Hematopoietic multipotent progenitor cell treated with erythropoietin and hydrocortisone succinate and interleukin-3 and kit ligand, for 6 days (in vitro differentiated cells): ENCODE measurements at regions not wholly inside any gene's neighbourhood (a gene's known extent, or its start where the extent isn't known, plus 50 kb on each side); places are given as distances from the start of the nearest gene placed in this dataset.

Experiments used
- DNase-seq: peaks from one replicate; pipeline ENCODE4 v3.0.0-alpha.2; 2015

GRCh38 chrX:134173541-134174272, 63.3 kb upstream of the CCDC160 start:
- DNase-seq, result peak; percentile 11

- DNase-seq, result no peak
These were observed 62.7 kb upstream of the CCDC160 start for GRCh38 chrX:134174273-134174660.

GRCh38 chrX:134174859-134175258, 62.1 kb upstream of the CCDC160 start:
- DNase-seq, result no peak

DNA sequence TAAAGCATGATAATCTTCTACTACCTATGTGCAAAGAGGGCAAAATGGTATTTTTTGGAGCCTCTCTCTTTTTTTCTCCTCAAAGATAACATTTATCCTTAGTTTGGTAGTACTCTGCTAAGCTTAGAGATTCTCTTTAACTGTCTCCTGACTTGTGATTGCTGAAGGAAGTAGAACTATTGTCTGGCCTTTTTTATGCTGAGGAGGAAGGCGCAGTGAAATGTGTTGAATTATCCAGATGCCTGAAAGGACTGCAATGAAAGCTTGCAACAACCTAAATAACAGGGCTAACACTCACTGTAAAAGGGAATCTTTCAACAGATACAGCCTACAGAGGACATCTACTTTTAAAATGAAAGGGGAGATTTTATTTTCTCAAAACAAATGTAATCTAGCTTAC, 59.5 kb upstream of the CCDC160 start:
- DNase-seq, result no peak

DNA sequence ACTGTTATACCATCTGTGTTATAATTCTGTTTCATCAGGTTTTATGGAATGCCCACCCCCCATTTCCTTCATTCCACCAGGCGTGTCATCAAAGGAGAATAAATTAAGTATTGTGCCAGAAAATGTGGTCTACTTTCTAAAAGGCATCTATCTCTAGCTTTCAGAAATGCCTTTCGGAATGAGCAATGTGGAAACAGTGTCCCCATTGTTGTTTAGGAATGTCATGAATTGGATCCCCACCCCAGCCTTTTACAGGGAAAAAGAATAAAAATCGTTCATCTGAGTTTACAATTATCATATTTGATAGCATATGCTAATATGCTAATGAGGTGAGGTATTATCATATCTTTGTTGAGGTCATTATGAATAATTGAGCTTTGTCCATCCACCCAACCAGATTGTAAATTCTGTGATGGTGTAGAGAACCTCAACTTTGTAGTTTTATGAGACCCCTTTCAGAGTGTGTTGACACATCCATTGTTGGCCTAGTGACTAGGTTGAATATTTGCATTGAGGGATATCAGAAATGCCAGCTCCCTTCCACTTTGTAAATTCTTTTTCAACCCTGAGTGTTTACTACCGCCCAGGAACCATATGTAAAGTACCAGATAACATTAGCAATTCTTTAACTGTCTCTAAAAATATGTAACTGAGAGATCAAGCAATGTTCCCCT, 56.2 kb upstream of the CCDC160 start:
- DNase-seq, result peak; percentile 12

GRCh38 chrX:134181275-134181660, 55.7 kb upstream of the CCDC160 start:
- DNase-seq, result no peak

DNA sequence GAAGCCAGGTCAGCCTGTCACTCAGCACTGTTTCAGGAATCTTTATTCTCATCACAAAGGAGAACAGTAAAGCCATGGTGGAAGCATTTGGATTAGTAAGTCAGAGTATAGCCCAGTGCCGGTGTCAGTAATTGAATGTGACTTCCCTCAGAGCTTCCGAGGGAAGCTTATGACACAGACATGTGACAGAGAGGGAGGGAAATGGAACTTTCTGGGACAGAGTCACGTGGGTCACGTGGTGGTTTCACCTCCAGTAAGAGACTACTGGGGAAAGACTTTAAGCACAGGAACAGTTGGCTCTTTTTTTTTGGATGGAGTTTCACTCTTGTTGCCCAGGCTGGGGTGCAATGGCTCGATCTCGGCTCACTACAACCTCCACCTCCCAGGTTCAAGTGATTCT, 53.3 kb upstream of the CCDC160 start:
- no peak for DNase-seq

DNA sequence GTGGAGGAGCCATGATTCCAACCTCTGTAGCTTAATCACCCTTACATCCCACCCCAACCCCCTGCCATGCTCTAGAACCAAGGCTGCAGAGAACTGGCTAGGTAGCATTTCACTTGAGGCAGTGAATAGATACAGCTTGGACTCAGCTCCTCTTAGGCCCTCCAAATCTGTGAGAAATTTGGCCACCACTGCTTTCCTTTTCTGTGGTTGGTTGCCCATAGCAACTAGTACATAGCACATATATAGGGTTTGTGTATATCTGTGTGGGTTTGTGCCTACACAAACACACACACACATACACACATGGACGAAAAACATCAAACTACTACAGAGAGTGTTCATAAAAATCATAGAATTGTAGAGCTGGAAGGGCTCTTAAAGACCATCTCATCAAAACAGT, 52.0 kb upstream of the CCDC160 start:
- no peak for DNase-seq

GRCh38 chrX:134186362-134187121, 50.4 kb upstream of the CCDC160 start:
- DNase-seq, result peak; percentile 54
